NOMO-1 treated with dmso at 0.1 percent for 144 hours (cell line): ENCODE measurements at regions not wholly inside any gene's neighbourhood (a gene's known extent, or its start where the extent isn't known, plus 50 kb on each side); places are given as distances from the start of the nearest gene placed in this dataset.
"Not testable (repeated sequence)": the region's sequence is repeated elsewhere in the genome, so short reads cannot be mapped to it uniquely, and the experiment has no call there.

Source experiments
- DNase-seq: peaks from one replicate; lab custom pipeline; 2025; ENCODE audit not compliant: unreplicated experiment; lab: John Stamatoyannopoulos, UW

DNA sequence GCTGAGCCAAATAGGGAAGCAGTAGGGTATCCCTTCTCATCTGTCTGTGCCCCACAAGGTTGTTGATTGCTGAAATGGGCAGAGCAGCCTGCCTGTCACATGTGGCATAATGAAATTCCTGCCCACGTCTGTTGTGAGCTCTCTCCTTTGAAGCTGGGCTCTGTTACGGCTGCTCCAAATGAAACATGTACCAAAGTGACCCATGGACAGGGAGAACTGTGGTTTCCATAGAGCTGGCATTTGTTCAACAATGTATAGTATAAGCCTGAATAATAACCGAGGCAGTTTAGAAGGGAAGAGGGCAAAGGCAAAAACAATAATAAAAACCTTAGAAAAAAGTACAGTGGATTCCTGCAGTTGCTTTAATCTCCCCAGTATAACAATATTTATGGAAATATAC is 149.7 kb downstream of the LYPLAL1 start:
- DNase-seq, result no peak

DNA sequence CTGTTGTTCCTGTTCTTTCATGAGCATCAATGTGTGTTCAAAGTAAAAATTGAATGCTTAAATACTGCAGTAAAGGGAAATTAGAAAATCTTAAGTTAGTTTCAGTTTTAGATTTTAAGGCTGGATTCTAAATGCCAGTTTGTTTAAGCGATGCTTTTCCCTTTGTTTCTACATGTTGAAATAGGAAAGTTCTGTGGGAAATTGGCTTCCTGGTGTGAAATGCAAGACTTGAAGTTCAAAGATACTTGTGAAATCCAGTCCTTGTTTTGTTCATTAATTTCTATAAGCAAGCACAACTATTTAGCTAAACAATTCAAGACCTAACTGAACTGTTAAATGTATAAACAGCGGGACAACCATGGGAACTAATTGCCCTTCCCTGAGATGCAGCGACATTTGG is 149.1 kb downstream of the LYPLAL1 start:
- no peak for DNase-seq

DNA sequence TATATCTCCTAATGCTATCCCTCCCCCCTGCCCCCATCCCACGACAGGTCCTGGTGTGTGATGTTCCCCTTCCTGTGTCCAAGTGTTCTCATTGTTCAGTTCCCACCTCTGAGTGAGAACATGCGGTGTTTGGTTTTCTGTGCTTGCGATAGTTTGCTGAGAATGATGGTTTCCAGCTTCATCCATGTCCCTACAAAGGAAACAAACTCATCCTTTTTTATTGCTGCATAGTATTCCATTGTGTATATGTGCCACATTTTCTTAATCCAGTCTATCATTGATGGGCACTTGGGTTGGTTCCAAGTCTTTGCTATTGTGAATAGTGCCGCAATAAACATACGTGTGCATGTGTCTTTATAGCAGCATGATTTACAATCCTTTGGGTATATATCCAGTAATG is 146.9 kb downstream of the LYPLAL1 start:
- DNase-seq, result not testable (repeated sequence)

DNA sequence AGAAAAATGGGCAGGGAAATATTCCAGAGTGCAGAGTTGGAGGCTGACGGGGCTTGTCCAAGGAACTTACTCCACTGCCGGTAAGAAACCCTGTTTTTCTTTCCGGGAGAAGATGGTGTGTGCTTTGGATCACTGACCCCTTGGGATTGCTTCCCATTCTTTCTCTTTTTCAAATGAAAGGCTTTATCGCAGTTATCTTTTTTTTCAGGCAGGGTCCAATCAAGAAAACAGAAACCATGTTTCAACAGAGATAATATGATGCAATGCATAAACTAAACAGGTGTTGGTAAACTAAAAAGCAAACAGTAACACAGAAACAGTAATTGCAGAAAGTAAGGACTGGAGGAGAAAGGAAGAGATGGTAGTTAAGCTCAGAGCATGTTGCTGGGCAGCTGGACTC is 145.1 kb downstream of the LYPLAL1 start:
- no peak for DNase-seq

DNA sequence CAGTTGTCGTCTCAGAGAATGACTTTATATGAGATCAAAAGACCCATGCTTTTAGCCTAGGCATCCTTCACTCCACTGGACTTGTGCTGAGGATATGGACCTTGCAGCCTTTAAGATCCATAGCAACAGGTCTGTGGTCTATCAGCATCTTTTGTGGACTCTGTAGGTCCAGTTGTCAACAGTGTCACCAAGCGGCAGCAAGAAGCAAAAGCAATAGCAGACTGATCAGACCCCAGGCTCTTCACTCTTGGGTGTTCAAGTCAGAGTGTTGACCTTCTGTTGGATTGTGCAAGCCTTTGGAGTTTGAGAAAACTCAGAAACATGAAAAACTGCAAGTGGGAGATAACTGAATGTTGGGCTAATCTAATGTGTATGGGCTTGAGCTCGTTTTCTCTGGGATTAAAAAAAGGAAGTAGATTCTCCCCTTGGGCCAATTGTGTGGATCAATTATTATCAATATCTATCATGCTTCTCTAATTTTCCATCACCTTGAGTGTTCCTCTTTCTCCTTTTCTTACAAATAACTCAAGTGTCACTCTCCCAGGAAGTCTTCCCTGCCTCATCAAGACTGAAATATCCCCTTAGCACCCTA is 144.2 kb downstream of the LYPLAL1 start:
- no peak for DNase-seq

DNA sequence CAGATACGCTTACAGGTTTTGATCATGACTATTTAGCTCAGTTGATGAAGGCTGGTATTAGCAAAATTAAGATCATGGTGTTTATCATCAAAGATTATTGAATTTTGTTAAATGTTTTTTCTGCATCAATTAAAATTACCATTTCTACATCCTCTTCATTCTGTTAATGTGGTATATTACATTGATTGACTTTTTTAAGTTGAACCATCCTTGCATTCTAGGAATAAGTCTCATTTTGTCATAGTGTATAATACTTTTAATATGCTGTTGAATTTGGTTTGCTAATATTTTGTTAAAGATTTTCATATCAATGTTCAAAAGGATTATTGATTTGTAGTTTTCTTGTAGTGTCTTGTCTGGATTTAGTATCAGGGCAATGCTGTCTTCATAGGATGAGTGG is 142.4 kb downstream of the LYPLAL1 start:
- DNase-seq, result no peak

DNA sequence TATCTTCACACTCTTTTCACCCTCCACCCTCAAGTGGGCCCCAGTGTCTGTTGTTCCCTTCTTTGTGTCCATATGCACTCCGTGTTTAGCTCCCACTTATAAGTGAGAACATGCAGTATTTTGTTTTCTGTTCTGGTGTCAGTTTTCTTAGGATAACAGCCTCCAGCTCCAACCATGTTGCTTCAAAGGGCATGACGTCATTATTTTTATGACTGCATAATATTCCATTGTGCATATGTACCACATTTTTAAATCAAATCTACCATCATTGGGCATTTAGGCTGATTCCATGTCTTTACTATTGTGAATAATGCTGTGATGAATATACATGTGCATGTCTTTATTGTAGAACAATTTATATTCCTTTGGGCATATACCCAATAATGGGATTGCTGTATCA is 140.3 kb downstream of the LYPLAL1 start:
- DNase-seq, result no peak

DNA sequence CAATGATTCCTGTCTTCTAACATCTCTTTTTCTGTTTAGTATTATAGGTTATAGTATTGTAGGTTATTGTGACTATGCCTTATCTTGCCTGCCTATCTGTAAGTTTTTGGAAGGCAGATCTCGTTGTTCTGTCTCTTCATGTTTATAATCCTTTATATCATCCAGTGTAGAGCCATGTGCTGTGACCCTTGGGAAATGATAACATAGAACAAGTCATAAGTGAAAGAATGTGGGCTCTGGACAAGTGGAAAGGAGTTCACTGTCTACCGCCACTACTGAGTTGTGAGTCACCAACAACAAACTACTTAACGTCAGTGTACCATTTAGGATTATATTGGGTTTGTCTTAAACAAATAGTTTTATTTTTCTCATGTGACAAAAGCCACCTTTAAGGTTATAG is 139.3 kb downstream of the LYPLAL1 start:
- no peak for DNase-seq

DNA sequence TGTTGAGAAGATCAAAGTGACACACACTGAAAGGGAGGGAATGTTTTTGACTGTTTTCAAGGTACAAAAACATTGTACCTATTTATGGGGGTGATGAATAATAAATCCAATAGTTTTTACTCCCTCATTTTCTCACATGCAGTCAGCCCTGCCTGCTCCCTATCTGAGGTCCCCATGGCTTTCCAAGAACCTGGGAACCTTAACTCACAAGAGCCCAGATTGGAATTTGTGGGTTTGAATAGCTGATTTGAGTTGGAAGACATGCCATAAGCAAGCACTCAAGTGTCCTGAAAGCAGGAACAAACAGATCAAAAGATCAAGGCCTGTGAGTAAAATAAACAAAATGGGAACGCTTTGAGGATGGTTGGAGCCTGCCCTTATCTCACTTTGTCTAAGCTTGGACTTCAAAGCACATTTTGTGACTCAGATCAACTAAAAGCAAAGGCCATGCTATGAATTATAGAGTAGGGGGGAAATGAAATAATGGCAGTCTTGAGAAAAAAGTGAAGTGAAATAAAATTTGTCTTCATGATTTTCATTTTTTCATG is 136.6 kb downstream of the LYPLAL1 start:
- DNase-seq, result no peak

DNA sequence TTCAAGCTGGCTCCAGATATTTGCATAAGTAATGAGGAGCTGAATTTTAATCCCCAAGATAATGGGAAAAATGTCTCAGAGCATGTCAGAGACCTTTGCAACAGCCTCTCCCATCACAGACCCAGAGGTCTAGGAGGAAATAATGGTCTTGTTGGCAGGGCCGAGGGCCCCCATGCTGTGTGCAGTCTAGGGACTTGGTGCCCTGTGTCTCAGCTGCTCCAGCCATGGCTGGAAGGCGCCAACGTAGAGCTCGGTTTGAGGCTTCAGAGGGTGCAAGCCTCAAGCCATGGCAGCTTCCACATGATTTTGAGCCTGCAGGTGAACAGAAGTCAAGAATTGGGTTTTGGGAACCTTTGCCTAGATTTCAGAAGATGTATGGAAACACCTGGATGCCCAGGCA is 134.7 kb downstream of the LYPLAL1 start:
- no peak for DNase-seq

DNA sequence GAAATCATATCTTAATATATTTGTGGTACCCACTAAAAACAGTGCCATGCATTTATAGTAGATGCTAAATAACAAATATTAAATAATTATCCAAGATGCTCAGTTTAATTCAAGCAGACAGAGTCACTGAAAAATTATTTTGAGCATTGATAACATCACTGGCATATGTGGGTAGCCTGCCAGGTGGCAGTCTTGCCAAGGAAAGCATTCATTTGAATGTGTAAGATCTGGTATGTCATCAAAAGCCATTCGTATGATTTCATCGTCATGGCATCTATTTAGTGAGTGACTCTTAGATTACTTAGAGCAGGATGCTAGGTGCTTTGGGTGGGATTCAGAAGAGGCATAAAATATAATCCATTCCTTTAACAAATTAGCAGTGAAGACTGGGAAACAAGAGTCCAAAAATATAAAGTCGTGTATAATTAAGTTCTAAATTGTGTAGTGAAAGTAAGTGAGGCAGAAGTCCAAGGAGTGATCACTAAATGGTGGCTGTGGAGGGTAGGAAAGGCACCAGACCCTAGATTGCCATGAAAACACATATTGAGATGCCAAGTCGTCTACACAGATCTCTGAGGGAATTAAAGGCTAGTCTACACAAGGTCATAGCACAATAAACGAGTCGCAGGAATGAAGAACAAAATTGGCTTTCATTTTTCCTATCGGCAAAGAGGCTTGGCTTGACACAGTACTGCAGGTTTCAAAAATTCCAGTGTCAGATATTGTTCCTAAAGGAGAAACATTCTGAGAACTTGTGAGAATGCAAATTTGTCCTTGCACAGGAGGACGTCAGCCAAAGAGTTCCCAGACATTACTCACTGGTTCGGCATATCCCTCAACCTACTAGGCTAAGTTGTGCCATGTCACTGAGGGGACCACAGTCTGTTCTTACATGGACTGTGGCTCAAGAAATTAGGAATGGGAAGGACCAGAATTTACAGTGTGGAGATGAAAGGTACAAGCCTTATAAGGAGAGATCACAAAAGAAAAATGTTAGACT is 130.8 kb downstream of the LYPLAL1 start:
- DNase-seq, result no peak

DNA sequence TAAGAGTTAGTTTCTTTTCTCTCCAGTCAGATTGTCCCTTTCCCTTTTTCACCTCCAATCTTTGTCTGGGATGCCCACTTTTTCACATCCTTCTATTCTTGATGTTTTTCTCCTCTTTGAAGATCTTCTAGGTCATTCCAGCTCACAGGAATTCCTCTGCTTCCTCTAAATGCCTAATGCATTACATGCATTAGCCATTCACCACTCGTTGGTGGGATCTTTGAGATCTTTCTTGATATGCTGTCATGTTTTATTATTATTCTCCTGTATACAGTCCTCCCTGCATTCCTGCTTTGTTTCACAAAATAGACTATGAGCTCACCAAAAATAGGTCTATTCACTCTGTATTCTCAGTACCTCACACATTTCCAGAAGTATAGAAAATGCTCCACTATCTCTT is 129.0 kb downstream of the LYPLAL1 start:
- no peak for DNase-seq

DNA sequence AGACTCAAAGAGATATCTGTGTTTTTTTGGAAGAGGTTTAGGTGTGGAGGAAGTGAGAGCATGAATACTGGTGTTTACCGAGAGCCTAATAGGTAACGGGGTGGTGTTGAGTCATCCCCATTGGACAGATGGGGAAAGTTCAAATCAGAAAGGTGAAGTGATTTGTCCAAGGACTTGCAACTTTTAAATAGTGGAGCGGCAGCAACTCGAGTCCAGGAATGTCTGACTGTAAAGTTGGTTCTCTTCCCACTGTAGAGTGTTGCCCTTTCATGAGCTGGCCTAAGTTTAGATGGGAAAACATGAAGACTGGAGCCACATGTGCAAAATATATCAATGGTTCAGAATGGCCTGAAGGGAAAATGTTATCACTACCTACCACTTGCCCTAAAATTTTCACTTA is 125.7 kb downstream of the LYPLAL1 start:
- no peak for DNase-seq

DNA sequence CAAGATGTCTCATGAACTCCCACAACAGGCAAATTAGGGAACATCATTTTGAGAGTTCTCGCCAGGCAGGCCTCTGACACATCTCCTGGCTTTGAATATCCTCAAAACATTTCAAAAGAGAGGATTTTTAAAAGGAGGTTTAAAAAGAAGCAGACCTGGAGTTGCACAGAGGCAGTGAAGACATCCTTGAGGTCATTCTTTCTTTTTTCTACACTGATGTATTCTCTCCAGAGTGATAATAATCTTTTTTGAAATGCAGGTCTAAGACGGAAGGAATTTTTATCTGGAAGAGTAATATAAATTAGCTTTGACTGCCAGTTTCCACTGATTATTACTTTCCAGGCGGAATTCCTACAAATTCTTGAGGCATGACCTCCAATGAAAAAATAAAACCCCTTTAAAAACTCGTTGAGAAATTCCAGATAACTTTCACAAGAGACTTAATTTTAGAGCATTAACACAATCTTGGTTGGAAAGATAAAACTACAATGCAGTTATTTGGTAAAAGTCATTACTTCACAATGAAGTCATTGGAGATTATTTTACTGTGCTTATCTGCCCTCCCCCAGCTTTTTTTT is 125.0 kb downstream of the LYPLAL1 start:
- no peak for DNase-seq

DNA sequence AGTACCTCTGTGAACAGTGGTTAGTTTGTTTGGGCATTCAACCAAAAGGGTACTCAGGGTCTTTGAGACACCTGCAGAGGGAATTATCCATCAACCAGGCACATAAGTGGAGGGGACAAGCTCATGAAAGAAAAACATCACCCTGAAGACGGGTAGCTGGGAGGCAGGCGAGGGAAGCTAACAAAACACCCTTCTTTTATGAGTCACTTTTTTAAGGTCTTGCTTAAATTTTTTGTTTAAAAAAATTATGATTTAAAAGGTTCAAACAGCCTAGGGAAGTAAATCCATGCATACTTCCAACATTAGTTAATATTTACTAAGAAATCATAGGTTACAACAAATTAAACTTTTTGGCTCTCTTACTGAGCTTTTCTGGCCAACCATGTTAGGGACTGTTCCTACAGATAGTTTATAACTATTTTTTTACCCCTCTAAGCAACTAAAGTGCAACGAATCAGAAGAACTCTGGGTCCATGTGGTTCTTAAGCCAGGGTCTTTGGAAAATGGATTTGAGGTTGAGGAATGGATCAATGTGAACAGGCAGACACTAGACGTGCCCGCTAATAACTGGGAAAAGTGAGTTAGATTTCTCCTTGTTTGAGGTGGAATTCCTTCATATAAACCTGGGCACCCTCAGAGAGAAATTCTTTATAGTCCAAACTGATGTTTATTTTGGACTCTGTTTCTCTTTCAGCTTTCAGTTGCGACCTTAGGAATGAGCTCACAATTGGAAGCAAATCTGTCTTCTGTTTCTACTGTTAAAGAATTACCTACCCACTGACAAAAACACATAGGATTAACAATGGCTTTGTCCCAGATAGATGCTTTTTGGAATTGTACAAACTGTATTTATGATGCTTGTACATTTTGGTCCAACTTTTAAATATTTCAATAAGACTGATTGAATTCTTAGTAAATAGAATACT is 123.0 kb downstream of the LYPLAL1 start:
- DNase-seq, result no peak

DNA sequence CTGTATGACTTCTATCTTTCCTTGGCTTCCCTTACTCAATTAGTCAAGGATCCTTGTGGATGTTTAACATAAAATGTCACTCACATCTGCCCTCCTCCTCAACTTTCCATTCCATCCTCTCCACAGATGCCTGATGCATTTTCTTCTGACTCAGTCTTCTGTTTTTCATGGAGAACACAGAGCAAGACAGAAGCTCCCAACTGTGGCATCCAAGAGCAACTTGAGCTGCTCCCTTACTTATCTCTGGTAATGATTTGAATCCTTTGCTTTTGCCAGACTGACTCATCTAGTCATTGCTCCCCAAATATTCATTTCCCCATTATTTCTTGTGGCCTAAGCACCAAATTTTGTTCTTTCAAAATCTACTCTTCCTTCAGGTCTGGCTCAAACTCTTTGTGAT is 120.6 kb downstream of the LYPLAL1 start:
- DNase-seq, result no peak

DNA sequence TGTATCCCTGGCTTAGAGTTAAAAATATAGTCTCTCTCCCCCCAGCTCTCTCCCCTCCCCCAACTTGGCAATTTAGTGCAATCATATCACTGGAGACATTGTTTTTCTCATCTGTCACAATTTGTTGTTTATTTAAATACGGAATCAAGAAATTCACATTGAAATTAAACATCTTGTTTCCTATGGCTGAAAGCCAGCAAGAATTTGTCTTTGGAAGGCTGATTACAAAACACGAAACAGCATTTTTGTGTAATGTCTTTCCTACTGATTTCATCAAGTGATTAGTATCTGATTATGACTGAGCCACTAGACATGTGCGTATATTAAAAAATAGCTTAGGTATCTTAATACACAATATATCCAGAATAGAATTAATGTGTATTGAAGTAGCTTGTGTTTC is 119.7 kb downstream of the LYPLAL1 start:
- DNase-seq, result no peak

DNA sequence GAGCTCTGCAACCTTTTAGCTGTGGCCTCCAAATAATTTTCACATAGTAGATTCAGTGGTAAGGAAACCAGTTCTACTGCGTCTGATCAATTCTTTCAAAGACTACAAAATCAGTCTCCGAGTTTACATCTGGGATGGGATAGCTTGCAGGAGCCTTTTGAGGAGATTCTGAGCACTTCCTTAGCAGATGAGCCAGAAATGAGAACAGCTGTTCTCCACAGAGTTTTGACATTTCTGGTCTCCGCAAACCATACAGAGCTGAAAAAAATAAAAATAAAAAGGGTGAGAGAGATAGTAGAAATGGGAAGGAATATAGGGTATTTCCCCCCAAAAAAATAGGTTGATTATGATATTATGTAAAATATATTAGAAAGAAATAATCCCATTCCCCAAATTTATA is 119.3 kb downstream of the LYPLAL1 start:
- no peak for DNase-seq

DNA sequence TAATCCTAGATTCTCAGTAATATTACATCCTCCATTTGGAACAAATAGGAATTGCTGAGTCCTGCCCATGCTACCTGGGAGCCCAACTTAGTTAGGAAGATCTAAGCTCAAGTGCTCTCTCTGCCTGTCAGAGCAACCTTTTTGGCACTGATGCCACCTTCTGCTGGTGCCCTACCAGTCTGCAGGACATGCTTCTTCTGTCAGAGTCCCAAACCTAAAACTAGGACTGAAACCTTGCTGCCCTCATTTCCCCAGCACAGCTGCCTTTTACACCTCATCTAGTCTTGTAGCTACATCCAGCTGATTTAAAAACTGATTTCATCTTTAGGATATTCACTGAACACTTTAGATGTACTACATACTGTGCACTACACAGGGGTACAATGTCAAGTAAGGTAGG is 118.7 kb downstream of the LYPLAL1 start:
- no peak for DNase-seq

DNA sequence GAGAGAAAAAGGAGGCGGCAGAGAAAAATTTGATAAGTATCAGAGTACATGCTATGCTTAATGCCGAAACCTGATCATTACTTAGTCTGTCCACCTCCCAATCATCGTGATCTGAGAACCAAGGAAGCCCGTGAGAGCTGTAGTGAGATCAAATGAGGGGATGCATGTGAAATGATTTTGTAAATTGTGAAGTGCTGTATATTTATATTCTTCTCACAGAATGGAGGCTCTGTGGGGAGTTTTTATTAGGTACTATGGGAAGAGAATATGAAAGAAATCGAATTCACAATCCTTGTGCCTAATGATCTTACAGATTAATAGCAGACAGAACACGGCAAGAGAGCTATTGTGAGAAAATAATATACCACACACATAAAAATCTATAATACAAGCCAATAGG is 115.5 kb downstream of the LYPLAL1 start:
- DNase-seq, result no peak

DNA sequence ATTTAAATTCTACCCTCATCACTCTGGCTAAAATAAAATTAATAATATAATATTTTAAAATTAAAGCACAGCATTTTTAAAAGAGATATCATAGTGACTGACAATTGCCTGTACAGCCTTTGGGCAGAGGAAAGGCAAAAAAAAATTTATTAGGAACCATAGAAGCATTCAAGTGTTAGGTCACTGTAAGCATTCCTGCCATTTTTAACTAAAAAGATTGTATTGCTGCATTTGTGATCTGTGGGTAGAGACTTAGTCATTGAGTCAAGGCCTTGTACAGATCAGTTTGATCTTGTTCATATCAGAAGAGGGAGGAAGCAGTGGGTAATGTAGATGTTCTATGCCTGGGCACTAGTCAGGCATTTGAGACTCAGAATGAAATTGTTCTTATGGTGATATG is 109.9 kb downstream of the LYPLAL1 start:
- no peak for DNase-seq
